ENCODE measurements at regions not wholly inside any gene's neighbourhood (a gene's known extent, or its start where the extent isn't known, plus 50 kb on each side); places are given as distances from the start of the nearest gene placed in this dataset.

DNA sequence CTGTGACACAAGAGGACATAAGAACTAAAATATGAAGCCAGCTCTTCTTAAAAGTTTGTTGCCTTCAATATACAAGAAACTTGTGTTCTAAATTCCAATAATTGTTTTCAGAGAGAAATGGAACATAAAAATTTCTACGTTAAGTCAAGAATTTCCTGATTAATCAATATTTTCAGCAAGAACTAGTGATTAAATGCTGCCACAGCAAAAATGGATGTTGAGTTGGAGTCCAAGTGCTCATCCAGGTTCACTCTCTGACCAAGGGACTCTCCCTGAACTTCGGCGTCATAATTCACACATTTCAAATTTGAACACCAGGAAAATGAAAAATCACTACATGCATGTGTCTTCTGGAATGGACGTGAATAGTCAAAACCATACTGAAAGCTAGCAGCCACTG lies 1263.6 kb upstream of the GOT2 start:
- no peaks in the 10 kb centered on the region for H3K36me3 ChIP-seq (ENCODE audit: low read depth, missing control alignments)
- TF ChIP-seq POLR2A (IDR thresholded peaks at IDR 0.05) = no peak
- TF ChIP-seq, protein P1, sequence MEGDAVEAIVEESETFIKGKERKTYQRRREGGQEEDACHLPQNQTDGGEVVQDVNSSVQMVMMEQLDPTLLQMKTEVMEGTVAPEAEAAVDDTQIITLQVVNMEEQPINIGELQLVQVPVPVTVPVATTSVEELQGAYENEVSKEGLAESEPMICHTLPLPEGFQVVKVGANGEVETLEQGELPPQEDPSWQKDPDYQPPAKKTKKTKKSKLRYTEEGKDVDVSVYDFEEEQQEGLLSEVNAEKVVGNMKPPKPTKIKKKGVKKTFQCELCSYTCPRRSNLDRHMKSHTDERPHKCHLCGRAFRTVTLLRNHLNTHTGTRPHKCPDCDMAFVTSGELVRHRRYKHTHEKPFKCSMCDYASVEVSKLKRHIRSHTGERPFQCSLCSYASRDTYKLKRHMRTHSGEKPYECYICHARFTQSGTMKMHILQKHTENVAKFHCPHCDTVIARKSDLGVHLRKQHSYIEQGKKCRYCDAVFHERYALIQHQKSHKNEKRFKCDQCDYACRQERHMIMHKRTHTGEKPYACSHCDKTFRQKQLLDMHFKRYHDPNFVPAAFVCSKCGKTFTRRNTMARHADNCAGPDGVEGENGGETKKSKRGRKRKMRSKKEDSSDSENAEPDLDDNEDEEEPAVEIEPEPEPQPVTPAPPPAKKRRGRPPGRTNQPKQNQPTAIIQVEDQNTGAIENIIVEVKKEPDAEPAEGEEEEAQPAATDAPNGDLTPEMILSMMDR (IDR thresholded peaks at IDR 0.05) = no peak
- H3K9me3 ChIP-seq = no peaks in the 10 kb centered on the region
- no peak overlapping the region for H3K4me3 ChIP-seq
- no peak for DNase-seq
- 92 to 95% methylated on average over 4 of the region's 4 CpGs for WGBS, 2 donors
- H3K4me1 ChIP-seq = no peaks in the 10 kb centered on the region
- intact Hi-C loops (cut with DNase I; ENCODE audit: low total_unique reads) = no loop called here
- H3K27ac ChIP-seq = no peak overlapping the region
- no peaks in the 10 kb centered on the region for H3K27me3 ChIP-seq

DNA sequence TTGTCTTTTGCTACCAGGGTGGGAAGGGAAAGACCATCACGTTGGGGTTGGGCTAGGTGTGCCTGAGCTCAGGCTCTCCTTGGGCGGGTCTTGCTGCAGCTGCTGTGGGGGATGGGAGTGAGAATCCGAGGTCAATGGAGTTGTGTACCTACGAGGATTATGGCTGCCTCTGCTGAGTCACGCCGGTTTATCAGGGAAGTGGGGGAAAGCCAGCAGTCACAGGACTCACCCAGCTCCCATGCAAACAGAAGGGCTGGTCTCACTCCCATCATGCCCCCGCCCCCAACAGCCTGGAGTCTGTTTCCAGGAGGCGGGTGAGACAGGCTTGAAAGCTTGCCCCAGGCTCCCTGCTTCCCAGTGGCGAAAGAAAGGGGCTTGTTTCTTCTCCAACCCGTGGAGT lies 1259.0 kb upstream of the GOT2 start:
- intact Hi-C loops (cut with DNase I; ENCODE audit: low total_unique reads) = no loop called here
- WGBS, 2 donors = 55 to 77% methylated on average over 9 to 10 of the region's 10 CpGs
- no peaks in the 10 kb centered on the region for H3K27me3 ChIP-seq

DNA sequence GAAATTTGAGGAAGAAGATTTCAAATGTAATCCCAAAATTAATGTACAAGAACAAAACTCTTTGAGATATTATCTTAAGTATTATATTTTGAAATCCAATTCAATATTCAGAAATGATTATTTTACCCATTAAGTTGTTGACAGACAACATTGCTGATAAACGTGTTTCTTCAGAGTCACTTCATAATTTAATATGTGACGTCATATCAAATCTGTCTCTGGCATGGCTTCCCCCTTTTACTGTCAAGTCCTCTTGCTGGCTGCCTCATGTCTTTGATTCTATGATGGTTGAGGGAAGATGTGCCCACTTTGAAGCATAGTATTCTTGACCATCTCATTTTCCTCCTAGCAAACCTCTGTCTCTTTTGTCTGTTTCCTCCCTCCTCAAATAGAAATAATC lies 1257.1 kb upstream of the GOT2 start:
- WGBS, 2 donors = 66 to 81% methylated on average over 2 of the region's 2 CpGs
- no peak for DNase-seq
- H3K27ac ChIP-seq = no peak overlapping the region
- H3K4me3 ChIP-seq = no peak overlapping the region
- no peaks in the 10 kb centered on the region for H3K4me1 ChIP-seq
- no peaks in the 10 kb centered on the region for H3K27me3 ChIP-seq
- no peaks in the 10 kb centered on the region for H3K36me3 ChIP-seq (ENCODE audit: low read depth, missing control alignments)
- TF ChIP-seq, protein P1 (IDR thresholded peaks at IDR 0.05) = no peak
- TF ChIP-seq POLR2A (IDR thresholded peaks at IDR 0.05) = no peak
- intact Hi-C loops (cut with DNase I; ENCODE audit: low total_unique reads) = no loop called here
- H3K9me3 ChIP-seq = no peaks in the 10 kb centered on the region

More for the DNA sequence above, 1259.0 kb upstream of the GOT2 start:
- Histone ChIP-seq H3K36me3 (ENCODE audit: low read depth, missing control alignments) (no peaks in the 10 kb centered on the region), H3K4me3 (no peak overlapping the region), H3K9me3 (no peaks in the 10 kb centered on the region), H3K4me1 (no peaks in the 10 kb centered on the region), H3K27ac (no peak overlapping the region)
- TF ChIP-seq, protein P1 (IDR thresholded peaks at IDR 0.05) = no peak
- TF ChIP-seq POLR2A (IDR thresholded peaks at IDR 0.05) = no peak
- no peak for DNase-seq

DNA sequence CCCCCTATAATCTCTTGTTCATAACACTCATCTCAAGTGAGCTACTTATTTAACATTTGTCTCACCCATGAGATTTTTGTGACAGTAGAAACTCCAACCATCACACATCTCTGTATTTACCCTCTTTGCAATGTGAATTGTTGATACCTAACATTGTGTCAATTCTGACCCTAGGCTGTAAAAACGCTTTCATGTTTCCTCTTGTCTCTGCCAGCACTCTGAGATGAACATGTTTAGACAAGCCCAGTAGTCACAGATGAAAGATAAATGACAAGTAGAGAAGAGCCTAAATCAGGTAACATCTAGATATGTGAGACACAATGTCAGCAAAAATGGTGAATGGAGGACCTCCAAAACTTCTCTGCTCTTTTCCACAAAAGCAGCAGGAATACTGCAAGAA lies 1254.5 kb upstream of the GOT2 start:
- 80 to 100% methylated on average over 1 of the region's 1 CpG for WGBS, 2 donors
- Histone ChIP-seq H3K4me1 (no peaks in the 10 kb centered on the region), H3K9me3 (no peaks in the 10 kb centered on the region), H3K36me3 (ENCODE audit: low read depth, missing control alignments) (no peaks in the 10 kb centered on the region), H3K27ac (no peak overlapping the region), H3K27me3 (no peaks in the 10 kb centered on the region), H3K4me3 (no peak overlapping the region)
- DNase-seq = no peak
- TF ChIP-seq POLR2A (IDR thresholded peaks at IDR 0.05) = no peak
- TF ChIP-seq, protein P1 (IDR thresholded peaks at IDR 0.05) = no peak
- intact Hi-C loops (cut with DNase I; ENCODE audit: low total_unique reads) = no loop called here

DNA sequence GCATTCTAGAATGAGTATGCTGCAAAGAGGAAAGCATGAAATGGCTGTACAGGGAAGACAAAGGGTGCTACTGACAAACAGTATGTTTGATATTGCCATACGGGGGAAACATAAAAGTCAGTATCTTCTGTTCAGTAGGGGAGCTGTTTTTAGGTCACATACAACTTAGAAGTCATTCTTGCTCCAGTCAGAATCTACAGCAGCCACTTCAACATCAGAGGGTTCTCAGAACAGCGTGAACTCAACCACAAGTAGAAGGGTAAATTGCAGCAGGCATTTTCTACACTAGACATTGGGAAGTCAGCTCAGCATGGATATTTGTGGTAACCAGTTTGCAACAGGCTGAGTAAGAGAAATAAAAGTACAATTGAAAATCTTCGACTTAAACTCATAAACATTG lies 1241.8 kb upstream of the GOT2 start:
- no peak for DNase-seq
- Histone ChIP-seq H3K4me1 (no peaks in the 10 kb centered on the region), H3K4me3 (no peak overlapping the region), H3K27me3 (no peaks in the 10 kb centered on the region), H3K27ac (no peak overlapping the region), H3K9me3 (no peaks in the 10 kb centered on the region), H3K36me3 (ENCODE audit: low read depth, missing control alignments) (no peaks in the 10 kb centered on the region)
- intact Hi-C loops (cut with DNase I; ENCODE audit: low total_unique reads) = no loop called here
- TF ChIP-seq, protein P1 (IDR thresholded peaks at IDR 0.05) = no peak
- no peak for TF ChIP-seq POLR2A (IDR thresholded peaks at IDR 0.05)
- 83 to 86% methylated on average over 3 of the region's 3 CpGs for WGBS, 2 donors

All from testis (tissue), 2 donors.